ENCODE measurements at regions not wholly inside any gene's neighbourhood (a gene's known extent, or its start where the extent isn't known, plus 50 kb on each side); places are given as distances from the start of the nearest gene placed in this dataset.

GRCh38 chr14:43042408-43042807 lies 1435.7 kb downstream of the LRFN5 start:
- TF ChIP-seq CTCF (IDR thresholded peaks at IDR 0.05 in 8 of 11, conservative IDR thresholded peaks at IDR 0.05 in 3 of 11) (no peak), POLR2AphosphoS5 (IDR thresholded peaks at IDR 0.05) (no peak), POLR2A (IDR thresholded peaks at IDR 0.05) (no peak)

Data from spleen (tissue), 7 donors.